ENCODE measurements at regions not wholly inside any gene's neighbourhood (a gene's known extent, or its start where the extent isn't known, plus 50 kb on each side); places are given as distances from the start of the nearest gene placed in this dataset.

- no peaks in the 10 kb centered on the region for H3K4me1 ChIP-seq
- no peak overlapping the region for H3K27ac ChIP-seq (replicated peaks)
- H3K9me3 ChIP-seq (replicated peaks), result no peaks in the 10 kb centered on the region
- intact Hi-C loops (cut with micrococcal nuclease), result no loop called here
- H3K27me3 ChIP-seq (ENCODE audit: low read depth), result no peaks in the 10 kb centered on the region
- TF ChIP-seq CTCF (IDR thresholded peaks at IDR 0.05; ENCODE audit: borderline replicate concordance), result no peak
- no peak overlapping the region for H3K4me3 ChIP-seq
- H3K36me3 ChIP-seq, result no peaks in the 10 kb centered on the region
- DNase-seq, result no peak
Observed at GRCh38 chrY:7240101-7240500, 328.5 kb upstream of the AMELY start.

- TF ChIP-seq CTCF (IDR thresholded peaks at IDR 0.05; ENCODE audit: borderline replicate concordance), result no peak
- Histone ChIP-seq H3K27me3 (ENCODE audit: low read depth) (no peaks in the 10 kb centered on the region), H3K36me3 (no peaks in the 10 kb centered on the region), H3K9me3 (replicated peaks) (no peaks in the 10 kb centered on the region), H3K4me3 (no peak overlapping the region), H3K27ac (replicated peaks) (no peak overlapping the region), H3K4me1 (no peaks in the 10 kb centered on the region)
- intact Hi-C loops (cut with micrococcal nuclease), result no loop called here
- no peak for DNase-seq
Observed at GRCh38 chrY:7211971-7212370, 300.4 kb upstream of the AMELY start.

GRCh38 chrY:7204456-7204855, 292.9 kb upstream of the AMELY start:
- no peak overlapping the region for H3K4me3 ChIP-seq
- H3K27ac ChIP-seq (replicated peaks), result no peak overlapping the region
- H3K27me3 ChIP-seq (ENCODE audit: low read depth), result no peaks in the 10 kb centered on the region
- no peaks in the 10 kb centered on the region for H3K36me3 ChIP-seq
- intact Hi-C loops (cut with micrococcal nuclease), result no loop called here
- no peaks in the 10 kb centered on the region for H3K4me1 ChIP-seq
- no peak for TF ChIP-seq CTCF (IDR thresholded peaks at IDR 0.05; ENCODE audit: borderline replicate concordance)
- DNase-seq, result no peak
- no peaks in the 10 kb centered on the region for H3K9me3 ChIP-seq (replicated peaks)

- Histone ChIP-seq H3K36me3 (no peaks in the 10 kb centered on the region), H3K4me3 (no peak overlapping the region), H3K9me3 (replicated peaks) (peaks cover 21% of the 10 kb centered on the region), H3K4me1 (no peaks in the 10 kb centered on the region), H3K27ac (replicated peaks) (no peak overlapping the region), H3K27me3 (ENCODE audit: low read depth) (no peaks in the 10 kb centered on the region)
- intact Hi-C loops (cut with micrococcal nuclease), result no loop called here
- DNase-seq, result no peak
- TF ChIP-seq CTCF (IDR thresholded peaks at IDR 0.05; ENCODE audit: borderline replicate concordance), result no peak
Observed at GRCh38 chrY:7182591-7182990, 271.0 kb upstream of the AMELY start.

- no peaks in the 10 kb centered on the region for H3K27me3 ChIP-seq (ENCODE audit: low read depth)
- no peak for DNase-seq
- H3K9me3 ChIP-seq (replicated peaks), result peaks cover 4% of the 10 kb centered on the region
- intact Hi-C loops (cut with micrococcal nuclease), result no loop called here
- no peak for TF ChIP-seq CTCF (IDR thresholded peaks at IDR 0.05; ENCODE audit: borderline replicate concordance)
- no peak overlapping the region for H3K27ac ChIP-seq (replicated peaks)
- H3K36me3 ChIP-seq, result no peaks in the 10 kb centered on the region
- no peaks in the 10 kb centered on the region for H3K4me1 ChIP-seq
- no peak overlapping the region for H3K4me3 ChIP-seq
Observed at GRCh38 chrY:7177631-7178030, 266.1 kb upstream of the AMELY start.

GRCh38 chrY:7169475-7169874, 257.9 kb upstream of the AMELY start:
- Histone ChIP-seq H3K36me3 (no peaks in the 10 kb centered on the region), H3K4me1 (no peaks in the 10 kb centered on the region), H3K27ac (replicated peaks) (no peak overlapping the region), H3K9me3 (replicated peaks) (no peaks in the 10 kb centered on the region), H3K27me3 (ENCODE audit: low read depth) (no peaks in the 10 kb centered on the region), H3K4me3 (no peak overlapping the region)
- no peak for DNase-seq
- TF ChIP-seq CTCF (IDR thresholded peaks at IDR 0.05; ENCODE audit: borderline replicate concordance), result no peak
- intact Hi-C loops (cut with micrococcal nuclease), result no loop called here
